ENCODE measurements at regions not wholly inside any gene's neighbourhood (a gene's known extent, or its start where the extent isn't known, plus 50 kb on each side); places are given as distances from the start of the nearest gene placed in this dataset.
"Not testable (repeated sequence)": the region's sequence is repeated elsewhere in the genome, so short reads cannot be mapped to it uniquely, and the experiment has no call there.

GRCh38 chr7:114108510-114108909 lies 189.7 kb upstream of the PPP1R3A start:
- no peak for DNase-seq

- DNase-seq = no peak
Observed at GRCh38 chr7:114107522-114107921, 188.7 kb upstream of the PPP1R3A start.

GRCh38 chr7:114104035-114104434 lies 185.2 kb upstream of the PPP1R3A start:
- DNase-seq = no peak

- DNase-seq = no peak
Observed at GRCh38 chr7:114102996-114103395, 184.2 kb upstream of the PPP1R3A start.

- DNase-seq = no peak
Observed at GRCh38 chr7:114102131-114102530, 183.3 kb upstream of the PPP1R3A start.

GRCh38 chr7:114100810-114101209 lies 182.0 kb upstream of the PPP1R3A start:
- DNase-seq = no peak

- no peak for DNase-seq
Observed at GRCh38 chr7:114099337-114099736, 180.5 kb upstream of the PPP1R3A start.

- DNase-seq = no peak
Observed at GRCh38 chr7:114095885-114096284, 177.1 kb upstream of the PPP1R3A start.

GRCh38 chr7:114088470-114088940 lies 169.7 kb upstream of the PPP1R3A start:
- DNase-seq = no peak

GRCh38 chr7:114087653-114088469 lies 169.1 kb upstream of the PPP1R3A start:
- no peak for DNase-seq

- DNase-seq = no peak
Observed at GRCh38 chr7:114086914-114087652, 168.3 kb upstream of the PPP1R3A start.

GRCh38 chr7:114086537-114086913 lies 167.7 kb upstream of the PPP1R3A start:
- DNase-seq = no peak

- DNase-seq = peak; percentile 25
Observed at GRCh38 chr7:114085592-114086501, 167.0 kb upstream of the PPP1R3A start.

GRCh38 chr7:114085313-114085591 lies 166.4 kb upstream of the PPP1R3A start:
- DNase-seq = no peak

- no peak for DNase-seq
Observed at GRCh38 chr7:114084472-114085312, 165.9 kb upstream of the PPP1R3A start.

GRCh38 chr7:114084002-114084471 lies 165.2 kb upstream of the PPP1R3A start:
- DNase-seq = no peak

GRCh38 chr7:114083166-114084001 lies 164.6 kb upstream of the PPP1R3A start:
- no peak for DNase-seq

- DNase-seq = no peak
Observed at GRCh38 chr7:114082642-114083165, 163.9 kb upstream of the PPP1R3A start.

GRCh38 chr7:114081606-114082425 lies 163.0 kb upstream of the PPP1R3A start:
- DNase-seq = no peak

- DNase-seq = not testable (repeated sequence)
Observed at GRCh38 chr7:114077158-114077524, 158.3 kb upstream of the PPP1R3A start.

Data from activated T-cell treated with anti-CD3 and anti-CD28 coated beads, Interleukin-2, amount 50 U/mL, for 1 hour (primary cell).